Ishikawa (cell line): ENCODE measurements at regions not wholly inside any gene's neighbourhood (a gene's known extent, or its start where the extent isn't known, plus 50 kb on each side); places are given as distances from the start of the nearest gene placed in this dataset.

Source experiments
- CEBPB ChIP-seq: IDR thresholded peaks from 2 replicates; pipeline ENCODE4 v1.6.1; 2012
- EGR1 ChIP-seq: IDR thresholded peaks from 2 replicates; pipeline ENCODE4 v1.6.1; 2012
- TAF1 ChIP-seq: IDR thresholded peaks from 2 replicates; pipeline ENCODE4 v1.6.1; 2012; ENCODE audit warnings: low read depth, mild to moderate bottlenecking
- TEAD4 ChIP-seq: IDR thresholded peaks from 2 replicates; pipeline ENCODE4 v1.6.1; 2012
- YY1 ChIP-seq: IDR thresholded peaks from 2 replicates; pipeline ENCODE4 v1.6.1; 2012; ENCODE audit warnings: low read depth
- ZBTB7A ChIP-seq: IDR thresholded peaks from 2 replicates; pipeline ENCODE4 v1.6.1; 2012; ENCODE audit warnings: low read depth
- TF ChIP-seq, protein P1 (sequence below): IDR thresholded peaks from 2 replicates; pipeline ENCODE4 v1.6.1; 2012

GRCh38 chr3:64830681-64831080 lies 142.9 kb upstream of the ADAMTS9 start:
- no peak for TF ChIP-seq TAF1
- no peak for TF ChIP-seq TEAD4
- TF ChIP-seq YY1, result no peak
- no peak for TF ChIP-seq CEBPB
- TF ChIP-seq EGR1, result no peak
- TF ChIP-seq, protein P1, sequence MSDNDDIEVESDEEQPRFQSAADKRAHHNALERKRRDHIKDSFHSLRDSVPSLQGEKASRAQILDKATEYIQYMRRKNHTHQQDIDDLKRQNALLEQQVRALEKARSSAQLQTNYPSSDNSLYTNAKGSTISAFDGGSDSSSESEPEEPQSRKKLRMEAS, result no peak
- no peak for TF ChIP-seq ZBTB7A
